Activated naive CD4-positive, alpha-beta T cell treated with anti-CD3 and anti-CD28 coated beads, Interleukin-2, amount 50 U/mL, for 24 hours (primary cell): ENCODE measurements at regions not wholly inside any gene's neighbourhood (a gene's known extent, or its start where the extent isn't known, plus 50 kb on each side); places are given as distances from the start of the nearest gene placed in this dataset.
"Not testable (repeated sequence)": the region's sequence is repeated elsewhere in the genome, so short reads cannot be mapped to it uniquely, and the experiment has no call there.

Experiments used
- H3K27ac Mint-ChIP-seq: one replicate; pipeline ENCODE4 v1.8.0; 2021; ENCODE audit warnings: mild to moderate bottlenecking, mixed read lengths
- H3K27me3 Mint-ChIP-seq: one replicate; pipeline ENCODE4 v1.8.0; 2021; ENCODE audit warnings: mixed read lengths
- H3K36me3 Mint-ChIP-seq: one replicate; pipeline ENCODE4 v1.8.0; 2021; ENCODE audit warnings: mixed read lengths
- H3K4me1 Mint-ChIP-seq: one replicate; pipeline ENCODE4 v1.8.0; 2021; ENCODE audit warnings: mixed read lengths
- H3K4me3 Mint-ChIP-seq: one replicate; pipeline ENCODE4 v1.8.0; 2021; ENCODE audit warnings: mild to moderate bottlenecking, mixed read lengths
- H3K9me3 Mint-ChIP-seq: one replicate; pipeline ENCODE4 v1.8.0; 2021; ENCODE audit warnings: mixed read lengths

- Mint-ChIP-seq H3K27me3 (no peaks in the 10 kb centered on the region), H3K36me3 (no peaks in the 10 kb centered on the region), H3K27ac (no peak overlapping the region), H3K9me3 (no peaks in the 10 kb centered on the region), H3K4me1 (no peaks in the 10 kb centered on the region), H3K4me3 (no peak overlapping the region)
Observed at GRCh38 chr13:76307142-76307541, 579.1 kb downstream of the KCTD12 start.

- Mint-ChIP-seq H3K9me3 (peaks cover 4% of the 10 kb centered on the region), H3K36me3 (no peaks in the 10 kb centered on the region)
Observed at GRCh38 chr13:76300688-76301087, 585.5 kb downstream of the KCTD12 start.

GRCh38 chr13:76297331-76297730 is 588.9 kb downstream of the KCTD12 start:
- Mint-ChIP-seq H3K36me3 (no peaks in the 10 kb centered on the region), H3K4me3 (no peak overlapping the region), H3K4me1 (no peaks in the 10 kb centered on the region), H3K27ac (no peak overlapping the region), H3K9me3 (peaks cover 7% of the 10 kb centered on the region), H3K27me3 (no peaks in the 10 kb centered on the region)

More at GRCh38 chr13:76300688-76301087, 585.5 kb downstream of the KCTD12 start:
- H3K27me3 Mint-ChIP-seq, result no peaks in the 10 kb centered on the region
- no peaks in the 10 kb centered on the region for H3K4me1 Mint-ChIP-seq
- H3K4me3 Mint-ChIP-seq, result no peak overlapping the region
- H3K27ac Mint-ChIP-seq, result no peak overlapping the region

GRCh38 chr13:76296751-76297150 is 589.5 kb downstream of the KCTD12 start:
- peaks cover 7% of the 10 kb centered on the region for H3K9me3 Mint-ChIP-seq
- no peak overlapping the region for H3K4me3 Mint-ChIP-seq
- no peaks in the 10 kb centered on the region for H3K4me1 Mint-ChIP-seq
- no peak overlapping the region for H3K27ac Mint-ChIP-seq
- no peaks in the 10 kb centered on the region for H3K27me3 Mint-ChIP-seq
- H3K36me3 Mint-ChIP-seq, result no peaks in the 10 kb centered on the region

GRCh38 chr13:76295020-76295419 is 591.2 kb downstream of the KCTD12 start:
- not testable (repeated sequence) for H3K4me3 Mint-ChIP-seq, H3K4me1 Mint-ChIP-seq, H3K36me3 Mint-ChIP-seq, H3K9me3 Mint-ChIP-seq, H3K27me3 Mint-ChIP-seq, H3K27ac Mint-ChIP-seq

GRCh38 chr13:76293751-76294150 is 592.5 kb downstream of the KCTD12 start:
- no peak overlapping the region for H3K27ac Mint-ChIP-seq
- peaks cover 7% of the 10 kb centered on the region for H3K9me3 Mint-ChIP-seq
- no peaks in the 10 kb centered on the region for H3K27me3 Mint-ChIP-seq
- H3K36me3 Mint-ChIP-seq, result no peaks in the 10 kb centered on the region
- H3K4me3 Mint-ChIP-seq, result no peak overlapping the region
- H3K4me1 Mint-ChIP-seq, result no peaks in the 10 kb centered on the region

GRCh38 chr13:76293346-76293745 is 592.9 kb downstream of the KCTD12 start:
- Mint-ChIP-seq H3K9me3 (peaks cover 7% of the 10 kb centered on the region), H3K4me1 (no peaks in the 10 kb centered on the region), H3K27ac (no peak overlapping the region), H3K27me3 (no peaks in the 10 kb centered on the region), H3K4me3 (no peak overlapping the region), H3K36me3 (no peaks in the 10 kb centered on the region)

GRCh38 chr13:76292726-76293125 is 593.5 kb downstream of the KCTD12 start:
- no peak overlapping the region for H3K27ac Mint-ChIP-seq
- H3K27me3 Mint-ChIP-seq, result no peaks in the 10 kb centered on the region
- H3K9me3 Mint-ChIP-seq, result peaks cover 7% of the 10 kb centered on the region
- H3K4me1 Mint-ChIP-seq, result no peaks in the 10 kb centered on the region
- H3K4me3 Mint-ChIP-seq, result no peak overlapping the region
- no peaks in the 10 kb centered on the region for H3K36me3 Mint-ChIP-seq

- no peaks in the 10 kb centered on the region for H3K4me1 Mint-ChIP-seq
- no peak overlapping the region for H3K27ac Mint-ChIP-seq
- peaks cover 7% of the 10 kb centered on the region for H3K9me3 Mint-ChIP-seq
- no peaks in the 10 kb centered on the region for H3K36me3 Mint-ChIP-seq
- H3K4me3 Mint-ChIP-seq, result no peak overlapping the region
- H3K27me3 Mint-ChIP-seq, result no peaks in the 10 kb centered on the region
Observed at GRCh38 chr13:76292031-76292430, 594.2 kb downstream of the KCTD12 start.

GRCh38 chr13:76289558-76289957 is 596.6 kb downstream of the KCTD12 start:
- H3K27ac Mint-ChIP-seq, result no peak overlapping the region
- H3K4me1 Mint-ChIP-seq, result no peaks in the 10 kb centered on the region
- peaks cover 3% of the 10 kb centered on the region for H3K9me3 Mint-ChIP-seq
- no peaks in the 10 kb centered on the region for H3K36me3 Mint-ChIP-seq
- no peaks in the 10 kb centered on the region for H3K27me3 Mint-ChIP-seq
- H3K4me3 Mint-ChIP-seq, result no peak overlapping the region

- no peaks in the 10 kb centered on the region for H3K4me1 Mint-ChIP-seq
- H3K27me3 Mint-ChIP-seq, result no peaks in the 10 kb centered on the region
- H3K4me3 Mint-ChIP-seq, result no peak overlapping the region
- no peak overlapping the region for H3K27ac Mint-ChIP-seq
- no peaks in the 10 kb centered on the region for H3K9me3 Mint-ChIP-seq
- H3K36me3 Mint-ChIP-seq, result no peaks in the 10 kb centered on the region
Observed at GRCh38 chr13:76286178-76286577, 600.0 kb downstream of the KCTD12 start.

GRCh38 chr13:76285463-76285862 is 600.7 kb downstream of the KCTD12 start:
- Mint-ChIP-seq H3K36me3 (no peaks in the 10 kb centered on the region), H3K4me1 (no peaks in the 10 kb centered on the region), H3K27me3 (no peaks in the 10 kb centered on the region), H3K9me3 (no peaks in the 10 kb centered on the region), H3K27ac (no peak overlapping the region), H3K4me3 (no peak overlapping the region)

GRCh38 chr13:76279766-76280165 is 606.4 kb downstream of the KCTD12 start:
- H3K36me3 Mint-ChIP-seq, H3K4me3 Mint-ChIP-seq, H3K9me3 Mint-ChIP-seq, H3K27ac Mint-ChIP-seq, H3K4me1 Mint-ChIP-seq, H3K27me3 Mint-ChIP-seq: not testable (repeated sequence)

- Mint-ChIP-seq H3K27me3 (peaks cover 6% of the 10 kb centered on the region), H3K4me1 (no peaks in the 10 kb centered on the region), H3K9me3 (peaks cover 18% of the 10 kb centered on the region), H3K4me3 (no peak overlapping the region), H3K27ac (no peak overlapping the region), H3K36me3 (no peaks in the 10 kb centered on the region)
Observed at GRCh38 chr13:76271728-76272232, 614.4 kb downstream of the KCTD12 start.

- H3K36me3 Mint-ChIP-seq, H3K4me3 Mint-ChIP-seq, H3K27me3 Mint-ChIP-seq, H3K27ac Mint-ChIP-seq, H3K4me1 Mint-ChIP-seq: not testable (repeated sequence)
- H3K9me3 Mint-ChIP-seq, result peaks cover 20% of the 10 kb centered on the region
Observed at GRCh38 chr13:76268307-76268706, 617.9 kb downstream of the KCTD12 start.

- no peak overlapping the region for H3K27ac Mint-ChIP-seq
- peaks cover 20% of the 10 kb centered on the region for H3K9me3 Mint-ChIP-seq
- no peaks in the 10 kb centered on the region for H3K4me1 Mint-ChIP-seq
- H3K4me3 Mint-ChIP-seq, result no peak overlapping the region
- peaks cover 6% of the 10 kb centered on the region for H3K27me3 Mint-ChIP-seq
- no peaks in the 10 kb centered on the region for H3K36me3 Mint-ChIP-seq
Observed at GRCh38 chr13:76267216-76267615, 619.0 kb downstream of the KCTD12 start.

- Mint-ChIP-seq H3K36me3 (no peaks in the 10 kb centered on the region), H3K9me3 (peaks cover 20% of the 10 kb centered on the region), H3K27me3 (peaks cover 6% of the 10 kb centered on the region)
Observed at GRCh38 chr13:76266561-76266960, 619.6 kb downstream of the KCTD12 start.

More at GRCh38 chr13:76266561-76266960, 619.6 kb downstream of the KCTD12 start:
- Mint-ChIP-seq H3K27ac (no peak overlapping the region), H3K4me1 (no peaks in the 10 kb centered on the region), H3K4me3 (no peak overlapping the region)
